Stromal cell of bone marrow (primary cell): ENCODE measurements at regions not wholly inside any gene's neighbourhood (a gene's known extent, or its start where the extent isn't known, plus 50 kb on each side); places are given as distances from the start of the nearest gene placed in this dataset.

ENCODE experiments used
- DNase-seq: peaks from one replicate; pipeline ENCODE4 v3.0.0-alpha.2; 2012; ENCODE audit warnings: low read depth

GRCh38 chr4:156710365-156711192 lies 261.0 kb downstream of the PDGFC start:
- no peak for DNase-seq

DNA sequence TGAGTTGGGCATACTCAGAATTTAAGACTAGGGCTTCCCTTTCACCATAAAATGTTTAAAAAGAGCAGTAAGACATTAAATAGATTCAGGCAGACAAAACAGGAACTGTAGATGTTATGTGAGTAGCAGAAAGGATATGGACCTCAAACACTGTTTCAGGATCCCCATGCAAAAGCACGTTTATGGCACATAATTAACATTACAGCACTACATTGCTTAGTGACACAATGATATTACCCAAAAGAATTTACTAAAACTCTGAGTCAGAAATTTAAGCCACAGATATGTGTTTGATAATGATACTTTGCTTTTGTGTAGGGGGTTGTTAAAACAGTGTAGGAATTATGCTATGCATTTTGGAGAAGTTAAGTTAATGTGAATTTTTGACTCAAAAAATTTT lies 266.3 kb downstream of the PDGFC start:
- peak; percentile 8 for DNase-seq

- no peak for DNase-seq
These were observed 276.4 kb downstream of the PDGFC start for GRCh38 chr4:156695163-156695562.

DNA sequence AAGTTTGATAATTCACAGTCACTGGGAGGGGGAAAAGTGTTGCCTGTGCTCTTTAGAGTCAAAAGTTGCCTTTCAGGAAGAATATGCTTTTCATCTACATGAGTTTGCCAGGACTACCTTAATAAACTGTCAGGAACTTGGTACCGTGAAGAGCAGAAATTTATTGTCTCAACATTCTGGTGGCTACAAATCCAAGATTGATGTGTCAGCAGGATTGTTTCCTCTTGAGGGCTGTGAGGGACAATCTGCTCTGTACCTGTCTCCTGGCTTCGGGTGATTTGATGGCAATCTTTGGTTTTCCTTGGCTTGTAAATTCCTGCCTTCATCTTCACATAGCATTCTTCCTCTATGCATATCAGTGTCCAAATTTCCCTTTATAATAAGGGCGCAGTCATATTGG lies 277.2 kb downstream of the PDGFC start:
- no peak for DNase-seq

DNA sequence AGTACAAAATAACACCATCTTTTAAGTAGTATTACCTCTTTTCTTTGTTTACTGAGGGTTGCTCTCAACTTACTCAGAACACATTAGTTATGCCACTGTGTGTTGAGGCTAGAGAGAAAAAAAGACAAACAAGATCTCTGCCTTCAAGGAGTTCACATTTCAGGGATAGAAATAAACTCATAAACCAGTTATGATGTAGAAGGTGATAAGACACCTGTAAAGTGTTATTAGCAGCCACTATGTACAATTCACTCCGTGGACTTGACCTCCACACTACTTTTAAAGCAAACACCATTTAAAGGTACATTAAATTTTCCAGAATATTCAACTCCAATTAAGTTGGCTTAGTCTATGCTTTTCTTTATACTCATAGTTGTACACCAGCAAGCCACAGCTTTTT lies 278.0 kb downstream of the PDGFC start:
- no peak for DNase-seq

GRCh38 chr4:156692016-156692415 lies 279.6 kb downstream of the PDGFC start:
- DNase-seq: no peak

- DNase-seq: no peak
These were observed 281.0 kb downstream of the PDGFC start for GRCh38 chr4:156690572-156690971.

GRCh38 chr4:156686120-156686519 lies 285.5 kb downstream of the PDGFC start:
- peak; percentile 85 for DNase-seq

GRCh38 chr4:156685308-156685707 lies 286.3 kb downstream of the PDGFC start:
- no peak for DNase-seq

DNA sequence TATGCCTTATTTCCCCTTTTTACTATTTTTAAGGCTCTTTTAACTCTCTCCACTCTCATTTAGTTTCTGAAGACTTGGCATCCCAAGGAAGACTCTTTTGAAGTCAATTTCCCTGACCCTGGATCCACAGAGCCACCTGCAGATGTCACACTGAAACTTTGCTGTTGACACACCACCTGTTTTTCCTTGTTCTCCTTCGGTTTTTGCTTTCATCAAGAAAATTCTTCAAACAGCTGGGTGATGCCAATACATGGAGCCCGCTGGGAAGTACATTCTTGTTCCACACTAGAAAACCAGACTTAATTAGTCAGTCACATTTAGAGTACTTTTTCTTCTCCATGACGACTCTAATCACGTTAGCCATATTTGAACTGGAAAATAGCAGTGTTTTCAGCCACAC lies 293.9 kb downstream of the PDGFC start:
- no peak for DNase-seq

DNA sequence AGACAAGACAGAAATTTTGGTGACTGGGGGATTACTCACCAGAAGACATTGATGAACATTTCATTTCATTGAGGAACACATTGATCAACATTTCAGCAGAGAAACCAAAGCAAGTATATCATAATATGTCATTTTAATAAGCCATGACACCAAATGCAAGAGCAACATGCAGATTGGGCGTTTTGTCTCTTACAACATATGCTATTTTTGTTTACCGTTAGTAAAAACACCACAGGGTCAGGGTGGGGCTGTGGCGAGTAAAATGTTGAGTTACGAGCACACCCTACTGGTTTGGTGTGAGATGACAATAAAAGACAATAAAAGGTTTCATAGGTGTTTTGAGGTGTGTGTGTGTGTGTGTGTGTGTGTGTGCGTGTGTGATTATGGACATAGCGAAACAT lies 294.5 kb downstream of the PDGFC start:
- no peak for DNase-seq

DNA sequence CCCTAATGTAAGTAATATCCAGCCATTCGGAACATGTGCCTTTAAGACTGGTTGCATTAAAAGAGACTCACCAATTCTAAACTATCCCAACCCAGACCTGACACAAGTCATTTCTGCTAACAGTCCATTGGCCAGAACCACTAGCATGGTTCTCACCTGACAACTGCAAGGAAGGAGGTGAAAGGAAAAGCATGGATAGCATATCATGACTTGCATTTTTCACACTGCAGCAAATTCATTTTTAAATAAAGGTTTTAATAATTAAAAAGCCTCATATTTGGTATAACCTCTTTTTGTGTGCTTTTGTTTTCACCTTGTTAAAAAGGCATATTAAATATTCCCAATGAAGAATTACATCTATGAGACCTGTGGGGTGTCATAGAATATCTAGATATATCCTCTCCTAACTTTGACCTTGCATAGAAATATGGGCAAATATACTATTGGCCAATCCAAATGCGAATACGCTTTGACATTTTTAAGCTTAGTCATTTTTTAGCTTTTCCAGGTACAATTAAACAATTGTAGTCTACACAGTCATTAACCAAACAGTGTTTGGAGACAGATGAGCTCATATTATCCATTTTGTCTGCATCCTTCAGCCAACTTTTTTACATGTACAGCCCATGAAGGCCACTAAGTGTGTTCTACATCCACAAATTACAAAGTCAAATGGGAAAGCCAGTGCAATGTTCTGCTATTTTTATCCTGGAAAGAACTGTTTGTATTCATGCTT lies 295.3 kb downstream of the PDGFC start:
- DNase-seq: no peak

DNA sequence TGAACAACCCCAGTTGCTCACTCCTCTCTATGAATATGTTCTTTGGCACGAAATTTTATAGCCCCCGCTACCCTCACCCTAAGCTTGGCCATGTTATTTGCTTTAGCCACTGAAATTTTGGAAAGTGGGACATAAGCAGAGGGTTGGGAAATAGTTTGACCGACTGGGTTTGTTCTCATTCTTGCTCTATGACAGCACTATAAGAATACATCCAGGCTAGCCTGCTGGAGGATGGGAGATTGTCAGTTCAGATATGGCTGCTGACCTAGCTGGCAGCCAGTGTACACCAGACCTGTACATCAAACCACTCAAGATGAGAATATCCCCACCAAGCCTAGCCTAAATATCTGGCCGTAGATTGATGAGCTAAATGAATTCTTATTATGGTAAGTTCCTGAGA lies 298.1 kb downstream of the PDGFC start:
- DNase-seq: no peak

GRCh38 chr4:156672492-156673305 lies 298.9 kb downstream of the PDGFC start:
- peak; percentile 44 for DNase-seq

GRCh38 chr4:156665780-156666366 lies 305.7 kb downstream of the PDGFC start:
- no peak for DNase-seq

- DNase-seq: no peak
These were observed 307.9 kb downstream of the PDGFC start for GRCh38 chr4:156663663-156664062.

GRCh38 chr4:156662921-156663320 lies 308.7 kb downstream of the PDGFC start:
- no peak for DNase-seq

DNA sequence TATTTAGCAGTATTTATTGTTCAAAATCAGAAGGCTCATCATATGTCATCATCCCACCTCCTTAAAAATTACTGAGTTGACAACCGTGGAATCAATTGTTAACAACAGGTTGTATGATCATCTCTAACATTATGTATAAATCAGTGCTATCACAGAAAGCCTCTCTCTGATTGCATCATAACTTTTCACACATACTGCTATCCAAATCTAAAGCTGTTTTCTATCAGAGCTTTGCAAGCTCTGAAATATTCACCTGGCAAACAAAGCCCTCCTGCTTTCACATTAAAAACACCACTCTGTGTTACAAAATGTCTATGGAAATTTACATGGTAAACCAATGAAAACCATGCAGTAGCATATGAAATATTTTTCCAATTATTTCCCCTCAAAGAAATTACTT lies 310.0 kb downstream of the PDGFC start:
- no peak for DNase-seq

GRCh38 chr4:156660465-156660864 lies 311.1 kb downstream of the PDGFC start:
- no peak for DNase-seq

DNA sequence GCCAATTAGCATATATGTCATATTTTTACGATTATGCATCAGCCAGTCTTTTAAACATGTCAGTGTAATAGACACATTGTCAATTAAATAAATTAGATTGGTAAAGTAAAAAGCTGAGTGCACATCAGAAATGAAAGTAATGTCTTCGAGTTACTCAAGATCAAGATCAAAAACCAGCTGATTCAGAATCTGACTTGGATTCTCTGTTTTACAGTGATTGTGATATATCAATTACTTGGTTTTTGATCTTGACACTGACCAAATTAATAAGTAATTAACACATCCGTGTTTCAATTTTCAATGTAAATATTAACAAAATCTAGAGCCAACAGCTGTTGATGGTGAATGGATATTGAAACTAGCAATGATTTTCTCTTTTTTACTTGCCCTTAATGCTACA lies 311.6 kb downstream of the PDGFC start:
- DNase-seq: no peak

DNA sequence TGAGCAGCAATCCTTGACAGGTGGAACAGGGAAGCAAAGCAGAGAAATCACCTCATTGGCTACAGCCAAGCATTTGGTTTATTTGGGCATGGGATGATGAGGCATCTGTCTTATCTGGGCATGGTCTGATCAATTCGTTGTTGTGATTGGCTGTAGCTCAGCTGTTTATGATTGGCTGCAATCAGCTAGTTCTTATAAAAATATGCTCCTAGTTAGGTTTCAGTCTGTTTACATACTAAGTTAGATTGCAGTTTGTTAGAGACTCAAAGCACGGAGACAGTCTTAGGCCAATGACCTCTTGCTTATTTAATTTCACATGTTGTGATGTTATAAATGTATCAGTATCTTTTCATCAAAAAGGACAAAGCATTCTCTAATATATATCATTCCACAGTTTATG lies 312.0 kb downstream of the PDGFC start:
- no peak for DNase-seq

- no peak for DNase-seq
These were observed 314.7 kb downstream of the PDGFC start for GRCh38 chr4:156656896-156657295.
